ENCODE measurements at regions not wholly inside any gene's neighbourhood (a gene's known extent, or its start where the extent isn't known, plus 50 kb on each side); places are given as distances from the start of the nearest gene placed in this dataset.
"Not testable (repeated sequence)": the region's sequence is repeated elsewhere in the genome, so short reads cannot be mapped to it uniquely, and the experiment has no call there.

- DNase-seq (ENCODE audit: low read depth) = no peak
These were observed 177.5 kb downstream of the TLE3 start for GRCh38 chr15:69920221-69920620.

- no peak for DNase-seq (ENCODE audit: low read depth)
These were observed 175.8 kb downstream of the TLE3 start for GRCh38 chr15:69921626-69922619.

GRCh38 chr15:69924531-69924930 is 173.2 kb downstream of the TLE3 start:
- no peak for DNase-seq (ENCODE audit: low read depth)

- no peak for DNase-seq (ENCODE audit: low read depth)
These were observed 171.7 kb downstream of the TLE3 start for GRCh38 chr15:69926006-69926405.

GRCh38 chr15:69926721-69927120 is 171.0 kb downstream of the TLE3 start:
- no peak for DNase-seq (ENCODE audit: low read depth)

- DNase-seq (ENCODE audit: low read depth) = not testable (repeated sequence)
These were observed 168.8 kb downstream of the TLE3 start for GRCh38 chr15:69928890-69929289.

GRCh38 chr15:69929905-69930630 is 167.6 kb downstream of the TLE3 start:
- no peak for DNase-seq (ENCODE audit: low read depth)

GRCh38 chr15:69930754-69931153 is 167.0 kb downstream of the TLE3 start:
- DNase-seq (ENCODE audit: low read depth) = no peak

- no peak for DNase-seq (ENCODE audit: low read depth)
These were observed 166.6 kb downstream of the TLE3 start for GRCh38 chr15:69931156-69931555.

GRCh38 chr15:69934607-69935006 is 163.1 kb downstream of the TLE3 start:
- no peak for DNase-seq (ENCODE audit: low read depth)

- no peak for DNase-seq (ENCODE audit: low read depth)
These were observed 157.9 kb downstream of the TLE3 start for GRCh38 chr15:69939513-69940440.

GRCh38 chr15:69940441-69941300 is 157.0 kb downstream of the TLE3 start:
- DNase-seq (ENCODE audit: low read depth) = no peak

GRCh38 chr15:69941301-69941605 is 156.5 kb downstream of the TLE3 start:
- DNase-seq (ENCODE audit: low read depth) = no peak

- DNase-seq (ENCODE audit: low read depth) = no peak
These were observed 155.8 kb downstream of the TLE3 start for GRCh38 chr15:69941706-69942495.

GRCh38 chr15:69943637-69944036 is 154.1 kb downstream of the TLE3 start:
- DNase-seq (ENCODE audit: low read depth) = no peak

- no peak for DNase-seq (ENCODE audit: low read depth)
These were observed 152.0 kb downstream of the TLE3 start for GRCh38 chr15:69945729-69946128.

GRCh38 chr15:69946870-69947269 is 150.8 kb downstream of the TLE3 start:
- no peak for DNase-seq (ENCODE audit: low read depth)

GRCh38 chr15:69947394-69947793 is 150.3 kb downstream of the TLE3 start:
- DNase-seq (ENCODE audit: low read depth) = no peak

GRCh38 chr15:69949485-69949884 is 148.2 kb downstream of the TLE3 start:
- DNase-seq (ENCODE audit: low read depth) = no peak

GRCh38 chr15:69951256-69951897 is 146.3 kb downstream of the TLE3 start:
- DNase-seq (ENCODE audit: low read depth) = no peak
